ENCODE measurements at regions not wholly inside any gene's neighbourhood (a gene's known extent, or its start where the extent isn't known, plus 50 kb on each side); places are given as distances from the start of the nearest gene placed in this dataset.

- no peak overlapping the region for H3K4me3 ChIP-seq (ENCODE audit: low read depth, low read length)
Observed at GRCh38 chr6:166014966-166015365, 152.7 kb downstream of the TBXT start.

GRCh38 chr6:166010136-166010960 lies 157.3 kb downstream of the TBXT start:
- H3K4me3 ChIP-seq (ENCODE audit: low read depth, low read length): no peak overlapping the region

GRCh38 chr6:166009385-166010031 lies 158.1 kb downstream of the TBXT start:
- no peak overlapping the region for H3K4me3 ChIP-seq (ENCODE audit: low read depth, low read length)

GRCh38 chr6:166008441-166009369 lies 158.9 kb downstream of the TBXT start:
- peak overlapping the region; percentile 55 for H3K4me3 ChIP-seq (ENCODE audit: low read depth, low read length)

GRCh38 chr6:166007349-166008263 lies 160.0 kb downstream of the TBXT start:
- H3K4me3 ChIP-seq (ENCODE audit: low read depth, low read length): no peak overlapping the region

GRCh38 chr6:166006900-166007301 lies 160.8 kb downstream of the TBXT start:
- H3K4me3 ChIP-seq (ENCODE audit: low read depth, low read length): no peak overlapping the region

GRCh38 chr6:166005944-166006899 lies 161.4 kb downstream of the TBXT start:
- H3K4me3 ChIP-seq (ENCODE audit: low read depth, low read length): no peak overlapping the region

- H3K4me3 ChIP-seq (ENCODE audit: low read depth, low read length): no peak overlapping the region
Observed at GRCh38 chr6:166005401-166005943, 162.2 kb downstream of the TBXT start.

GRCh38 chr6:166004876-166005275 lies 162.8 kb downstream of the TBXT start:
- no peak overlapping the region for H3K4me3 ChIP-seq (ENCODE audit: low read depth, low read length)

- H3K4me3 ChIP-seq (ENCODE audit: low read depth, low read length): no peak overlapping the region
Observed at GRCh38 chr6:166004471-166004870, 163.2 kb downstream of the TBXT start.

- no peak overlapping the region for H3K4me3 ChIP-seq (ENCODE audit: low read depth, low read length)
Observed at GRCh38 chr6:166003569-166003968, 164.1 kb downstream of the TBXT start.

- no peak overlapping the region for H3K4me3 ChIP-seq (ENCODE audit: low read depth, low read length)
Observed at GRCh38 chr6:166001359-166001758, 166.3 kb downstream of the TBXT start.

GRCh38 chr6:165999279-165999678 lies 168.4 kb downstream of the TBXT start:
- H3K4me3 ChIP-seq (ENCODE audit: low read depth, low read length): no peak overlapping the region

- H3K4me3 ChIP-seq (ENCODE audit: low read depth, low read length): no peak overlapping the region
Observed at GRCh38 chr6:165998072-165998471, 169.6 kb downstream of the TBXT start.

GRCh38 chr6:165991341-165991740 lies 176.3 kb downstream of the TBXT start:
- H3K4me3 ChIP-seq (ENCODE audit: low read depth, low read length): no peak overlapping the region

- H3K4me3 ChIP-seq (ENCODE audit: low read depth, low read length): no peak overlapping the region
Observed at GRCh38 chr6:165990216-165990615, 177.4 kb downstream of the TBXT start.

- H3K4me3 ChIP-seq (ENCODE audit: low read depth, low read length): peak overlapping the region; percentile 34
Observed at GRCh38 chr6:165988757-165989456, 178.7 kb downstream of the TBXT start.

- peak overlapping the region; percentile 34 for H3K4me3 ChIP-seq (ENCODE audit: low read depth, low read length)
Observed at GRCh38 chr6:165988302-165988756, 179.3 kb downstream of the TBXT start.
